Astrocyte (in vitro differentiated cells and primary cell): ENCODE measurements at regions not wholly inside any gene's neighbourhood (a gene's known extent, or its start where the extent isn't known, plus 50 kb on each side); places are given as distances from the start of the nearest gene placed in this dataset.

Source experiments
- EZH2 ChIP-seq: IDR thresholded peaks from 2 replicates; pipeline ENCODE4 v1.6.1; 2012; ENCODE audit warnings: mild to moderate bottlenecking, low read length, inconsistent platforms; ENCODE audit not compliant: insufficient read depth
- TF ChIP-seq, protein P1 (sequence below): IDR thresholded peaks from 2 replicates; pipeline ENCODE4 v1.5.1; 2011; ENCODE audit warnings: low read depth, mild to moderate bottlenecking, inconsistent platforms, low read length, moderate library complexity; ENCODE audit not compliant: insufficient read depth

DNA sequence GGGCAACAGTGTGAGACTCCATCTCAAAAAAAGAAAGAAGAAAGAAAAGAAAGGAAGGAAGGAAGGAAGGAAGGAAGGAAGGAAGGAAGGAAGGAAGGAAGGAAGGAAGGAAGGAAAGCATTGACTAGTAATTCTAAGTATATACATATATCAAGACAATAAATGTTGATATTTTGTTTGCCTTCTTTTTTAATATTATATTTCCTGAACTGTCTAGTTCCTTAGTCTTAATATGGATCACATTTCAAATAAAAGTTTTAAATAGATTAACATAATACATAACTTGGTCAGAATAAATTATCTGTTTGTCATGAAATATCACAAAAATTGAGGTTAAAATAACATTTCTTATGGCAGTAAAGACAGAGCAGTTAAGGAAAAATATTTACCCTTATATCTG, 1448.4 kb upstream of the C9orf72 start:
- TF ChIP-seq, protein P1, sequence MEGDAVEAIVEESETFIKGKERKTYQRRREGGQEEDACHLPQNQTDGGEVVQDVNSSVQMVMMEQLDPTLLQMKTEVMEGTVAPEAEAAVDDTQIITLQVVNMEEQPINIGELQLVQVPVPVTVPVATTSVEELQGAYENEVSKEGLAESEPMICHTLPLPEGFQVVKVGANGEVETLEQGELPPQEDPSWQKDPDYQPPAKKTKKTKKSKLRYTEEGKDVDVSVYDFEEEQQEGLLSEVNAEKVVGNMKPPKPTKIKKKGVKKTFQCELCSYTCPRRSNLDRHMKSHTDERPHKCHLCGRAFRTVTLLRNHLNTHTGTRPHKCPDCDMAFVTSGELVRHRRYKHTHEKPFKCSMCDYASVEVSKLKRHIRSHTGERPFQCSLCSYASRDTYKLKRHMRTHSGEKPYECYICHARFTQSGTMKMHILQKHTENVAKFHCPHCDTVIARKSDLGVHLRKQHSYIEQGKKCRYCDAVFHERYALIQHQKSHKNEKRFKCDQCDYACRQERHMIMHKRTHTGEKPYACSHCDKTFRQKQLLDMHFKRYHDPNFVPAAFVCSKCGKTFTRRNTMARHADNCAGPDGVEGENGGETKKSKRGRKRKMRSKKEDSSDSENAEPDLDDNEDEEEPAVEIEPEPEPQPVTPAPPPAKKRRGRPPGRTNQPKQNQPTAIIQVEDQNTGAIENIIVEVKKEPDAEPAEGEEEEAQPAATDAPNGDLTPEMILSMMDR, result no peak
- no peak for TF ChIP-seq EZH2
